IPS-20b (cell line): ENCODE measurements at regions not wholly inside any gene's neighbourhood (a gene's known extent, or its start where the extent isn't known, plus 50 kb on each side); places are given as distances from the start of the nearest gene placed in this dataset.

ENCODE experiments used
- H3K27ac ChIP-seq: one replicate; pipeline ENCODE4 v1.5.1; 2013; ENCODE audit warnings: low read length
- H3K27me3 ChIP-seq: 2 replicates; pipeline ENCODE4 v1.6.1; 2013; ENCODE audit warnings: mild to moderate bottlenecking, low read length, inconsistent platforms; ENCODE audit not compliant: insufficient read depth
- H3K36me3 ChIP-seq: 2 replicates; pipeline ENCODE4 v1.6.1; 2013; ENCODE audit warnings: low read depth, mild to moderate bottlenecking, inconsistent platforms, low read length, moderate library complexity; ENCODE audit not compliant: insufficient read depth
- H3K4me1 ChIP-seq: 2 replicates; pipeline ENCODE4 v1.6.1; 2013; ENCODE audit warnings: mild to moderate bottlenecking, control low read depth, inconsistent platforms, low read length, moderate library complexity; ENCODE audit not compliant: insufficient read depth
- H3K4me3 ChIP-seq: 2 replicates; pipeline ENCODE4 v1.5.1; 2013; ENCODE audit warnings: mild to moderate bottlenecking, low read length, inconsistent platforms
- H3K9ac ChIP-seq: 2 replicates; pipeline ENCODE4 v1.6.1; 2013; ENCODE audit warnings: low read depth, mild to moderate bottlenecking, inconsistent platforms, low read length, moderate library complexity
- H3K9me3 ChIP-seq: 2 replicates; pipeline ENCODE4 v1.6.1; 2013; ENCODE audit warnings: mild to moderate bottlenecking, low read depth, low read length, inconsistent platforms; ENCODE audit not compliant: insufficient read depth

- no peaks in the 10 kb centered on the region for H3K36me3 ChIP-seq
- no peaks in the 10 kb centered on the region for H3K27me3 ChIP-seq
- H3K4me3 ChIP-seq, result no peak overlapping the region
- no peaks in the 10 kb centered on the region for H3K9me3 ChIP-seq
- H3K4me1 ChIP-seq, result peaks cover 11% of the 10 kb centered on the region; the same call in 1 of the 2 replicates
- H3K27ac ChIP-seq, result no peak overlapping the region
- no peak overlapping the region for H3K9ac ChIP-seq
Measured at GRCh38 chr14:84435820-84436324, 1094.1 kb upstream of the FLRT2 start.

GRCh38 chr14:84436528-84436927 is 1093.4 kb upstream of the FLRT2 start:
- H3K9ac ChIP-seq, result no peak overlapping the region
- no peaks in the 10 kb centered on the region for H3K36me3 ChIP-seq
- no peak overlapping the region for H3K27ac ChIP-seq
- no peak overlapping the region for H3K4me3 ChIP-seq
- H3K9me3 ChIP-seq, result no peaks in the 10 kb centered on the region
- peaks cover 11% of the 10 kb centered on the region; the same call in 1 of the 2 replicates for H3K4me1 ChIP-seq
- H3K27me3 ChIP-seq, result no peaks in the 10 kb centered on the region

GRCh38 chr14:84442521-84442920 is 1087.4 kb upstream of the FLRT2 start:
- H3K9me3 ChIP-seq, result no peaks in the 10 kb centered on the region
- no peak overlapping the region for H3K9ac ChIP-seq
- no peak overlapping the region for H3K4me3 ChIP-seq
- H3K27ac ChIP-seq, result no peak overlapping the region
- no peaks in the 10 kb centered on the region for H3K36me3 ChIP-seq
- H3K27me3 ChIP-seq, result no peaks in the 10 kb centered on the region
- H3K4me1 ChIP-seq, result peaks cover 10% of the 10 kb centered on the region

- peaks cover 9% of the 10 kb centered on the region for H3K4me1 ChIP-seq
- no peaks in the 10 kb centered on the region for H3K9me3 ChIP-seq
- H3K36me3 ChIP-seq, result no peaks in the 10 kb centered on the region
- H3K4me3 ChIP-seq, result no peak overlapping the region
- H3K9ac ChIP-seq, result no peak overlapping the region
- no peak overlapping the region for H3K27ac ChIP-seq
- no peaks in the 10 kb centered on the region for H3K27me3 ChIP-seq
Measured at GRCh38 chr14:84445486-84445885, 1084.5 kb upstream of the FLRT2 start.

GRCh38 chr14:84446250-84446649 is 1083.7 kb upstream of the FLRT2 start:
- Histone ChIP-seq H3K4me3 (no peak overlapping the region), H3K27me3 (no peaks in the 10 kb centered on the region), H3K36me3 (no peaks in the 10 kb centered on the region), H3K9me3 (no peaks in the 10 kb centered on the region), H3K27ac (no peak overlapping the region), H3K4me1 (peaks cover 9% of the 10 kb centered on the region), H3K9ac (no peak overlapping the region)

- Histone ChIP-seq H3K27me3 (no peaks in the 10 kb centered on the region), H3K27ac (no peak overlapping the region), H3K9ac (no peak overlapping the region), H3K36me3 (no peaks in the 10 kb centered on the region), H3K4me3 (no peak overlapping the region), H3K4me1 (no peaks in the 10 kb centered on the region), H3K9me3 (no peaks in the 10 kb centered on the region)
Measured at GRCh38 chr14:84453307-84453950, 1076.5 kb upstream of the FLRT2 start.

- H3K27me3 ChIP-seq, result no peaks in the 10 kb centered on the region
- no peak overlapping the region for H3K4me3 ChIP-seq
- H3K36me3 ChIP-seq, result no peaks in the 10 kb centered on the region
- H3K9ac ChIP-seq, result no peak overlapping the region
- no peaks in the 10 kb centered on the region for H3K4me1 ChIP-seq
- no peaks in the 10 kb centered on the region for H3K9me3 ChIP-seq
- H3K27ac ChIP-seq, result no peak overlapping the region
Measured at GRCh38 chr14:84454114-84454513, 1075.8 kb upstream of the FLRT2 start.

GRCh38 chr14:84456946-84457345 is 1073.0 kb upstream of the FLRT2 start:
- no peaks in the 10 kb centered on the region for H3K27me3 ChIP-seq
- no peak overlapping the region for H3K27ac ChIP-seq
- no peak overlapping the region for H3K4me3 ChIP-seq
- no peaks in the 10 kb centered on the region for H3K36me3 ChIP-seq
- no peaks in the 10 kb centered on the region for H3K4me1 ChIP-seq
- no peaks in the 10 kb centered on the region for H3K9me3 ChIP-seq
- no peak overlapping the region for H3K9ac ChIP-seq

GRCh38 chr14:84458881-84459280 is 1071.1 kb upstream of the FLRT2 start:
- Histone ChIP-seq H3K36me3 (no peaks in the 10 kb centered on the region), H3K9ac (no peak overlapping the region), H3K4me3 (no peak overlapping the region), H3K4me1 (no peaks in the 10 kb centered on the region), H3K27me3 (no peaks in the 10 kb centered on the region), H3K9me3 (no peaks in the 10 kb centered on the region), H3K27ac (no peak overlapping the region)

- no peak overlapping the region for H3K27ac ChIP-seq
- no peaks in the 10 kb centered on the region for H3K4me1 ChIP-seq
- H3K27me3 ChIP-seq, result no peaks in the 10 kb centered on the region
- H3K36me3 ChIP-seq, result no peaks in the 10 kb centered on the region
- no peak overlapping the region for H3K4me3 ChIP-seq
- no peaks in the 10 kb centered on the region for H3K9me3 ChIP-seq
- no peak overlapping the region for H3K9ac ChIP-seq
Measured at GRCh38 chr14:84465880-84466279, 1064.1 kb upstream of the FLRT2 start.

GRCh38 chr14:84468153-84468552 is 1061.8 kb upstream of the FLRT2 start:
- no peak overlapping the region for H3K4me3 ChIP-seq
- H3K27ac ChIP-seq, result no peak overlapping the region
- no peaks in the 10 kb centered on the region for H3K36me3 ChIP-seq
- no peak overlapping the region for H3K9ac ChIP-seq
- H3K27me3 ChIP-seq, result no peaks in the 10 kb centered on the region
- no peaks in the 10 kb centered on the region for H3K4me1 ChIP-seq
- no peaks in the 10 kb centered on the region for H3K9me3 ChIP-seq

GRCh38 chr14:84477996-84478395 is 1051.9 kb upstream of the FLRT2 start:
- no peaks in the 10 kb centered on the region for H3K36me3 ChIP-seq
- no peaks in the 10 kb centered on the region for H3K9me3 ChIP-seq
- H3K4me3 ChIP-seq, result no peak overlapping the region
- H3K9ac ChIP-seq, result no peak overlapping the region
- H3K27me3 ChIP-seq, result no peaks in the 10 kb centered on the region
- H3K27ac ChIP-seq, result no peak overlapping the region
- H3K4me1 ChIP-seq, result peaks cover 3% of the 10 kb centered on the region; the same call in 1 of the 2 replicates
